HG02798 (cell line): ENCODE measurements at regions not wholly inside any gene's neighbourhood (a gene's known extent, or its start where the extent isn't known, plus 50 kb on each side); places are given as distances from the start of the nearest gene placed in this dataset.

ENCODE experiments used
- ATAC-seq: cut with Tn5 transposase; IDR thresholded peaks from one replicate; pipeline ENCODE4 v1.9.1; 2021; ENCODE audit warnings: mild to moderate bottlenecking; ENCODE audit not compliant: unreplicated experiment, poor library complexity

- no peak for ATAC-seq
Measured at GRCh38 chr3:88209356-88209755, 59.6 kb downstream of the C3orf38 start.

DNA sequence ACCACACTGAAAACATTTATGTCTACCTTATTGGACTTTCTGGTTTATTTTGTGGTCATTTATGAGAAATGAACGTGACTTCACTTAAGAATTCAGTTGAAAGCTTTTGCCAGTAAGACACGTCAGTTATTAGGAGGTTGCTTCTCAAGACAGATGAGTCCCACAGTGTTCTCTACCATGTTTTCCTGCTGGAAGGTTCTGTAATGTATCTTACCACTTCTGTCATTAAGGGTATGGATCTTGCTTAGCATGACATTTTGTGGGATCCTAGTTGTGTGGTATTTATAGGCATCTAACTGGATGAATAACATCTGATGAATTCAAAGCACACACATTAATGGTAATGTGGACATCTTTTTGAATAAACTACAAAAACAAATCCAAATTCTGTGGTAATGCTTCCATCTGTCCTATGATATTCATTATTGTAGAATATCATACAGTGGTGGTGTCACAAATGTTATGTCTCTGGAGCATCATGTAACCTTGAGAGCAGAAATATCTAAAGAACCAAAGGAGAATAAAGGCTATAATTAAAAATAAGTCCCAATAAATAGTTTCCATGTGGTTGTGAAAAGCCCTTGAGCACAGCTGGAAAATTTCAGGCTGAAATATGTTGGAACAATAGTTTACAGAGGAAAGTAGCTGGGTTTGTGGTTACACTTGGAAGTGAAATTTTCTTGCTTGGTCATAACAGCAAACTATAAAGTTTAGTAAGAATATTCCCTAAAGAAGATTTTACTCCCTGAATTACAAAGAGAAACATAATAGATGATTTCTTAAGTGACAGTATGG, 61.5 kb downstream of the C3orf38 start:
- ATAC-seq: no peak

GRCh38 chr3:88219138-88219792, 69.5 kb downstream of the C3orf38 start:
- ATAC-seq: peak; percentile 81

DNA sequence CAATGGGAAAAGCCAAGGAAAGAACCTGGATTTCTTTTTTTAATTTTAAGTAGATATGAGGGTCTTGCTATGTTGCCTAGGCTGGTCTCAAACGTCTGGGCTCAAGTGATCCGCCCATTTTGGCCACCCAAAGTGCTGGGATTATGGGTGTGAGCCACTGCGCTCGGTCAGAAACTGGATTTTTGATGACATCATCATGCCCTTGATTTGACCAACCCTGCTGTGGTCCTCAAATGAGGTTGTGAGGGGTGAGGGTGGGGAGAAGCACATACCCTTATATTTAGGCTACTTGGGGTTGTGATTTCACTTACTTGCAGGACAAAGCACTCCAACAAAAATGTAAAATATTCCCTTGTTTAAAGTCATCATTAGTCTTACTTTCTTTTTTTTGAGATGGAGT, 70.4 kb downstream of the C3orf38 start:
- ATAC-seq: no peak

DNA sequence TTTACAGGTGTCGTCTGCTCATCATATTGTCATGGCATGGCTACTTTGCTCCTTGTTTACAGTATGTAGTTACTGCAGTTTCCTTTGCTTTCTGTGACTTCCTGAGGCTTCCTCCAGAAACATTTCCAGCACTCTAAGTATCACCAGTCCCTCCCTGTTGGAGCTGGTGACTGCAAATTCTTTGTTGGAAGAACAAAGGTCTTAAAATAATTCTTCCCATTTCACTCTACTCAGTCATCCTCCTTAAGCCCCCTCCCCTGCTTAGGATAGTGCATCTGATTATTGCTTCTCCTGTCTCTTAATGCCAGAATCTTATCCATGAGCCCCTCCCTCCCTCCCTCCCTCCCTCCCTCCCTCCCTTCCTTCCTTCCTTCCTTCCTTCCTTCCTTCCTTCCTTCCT, 72.0 kb downstream of the C3orf38 start:
- ATAC-seq: no peak

DNA sequence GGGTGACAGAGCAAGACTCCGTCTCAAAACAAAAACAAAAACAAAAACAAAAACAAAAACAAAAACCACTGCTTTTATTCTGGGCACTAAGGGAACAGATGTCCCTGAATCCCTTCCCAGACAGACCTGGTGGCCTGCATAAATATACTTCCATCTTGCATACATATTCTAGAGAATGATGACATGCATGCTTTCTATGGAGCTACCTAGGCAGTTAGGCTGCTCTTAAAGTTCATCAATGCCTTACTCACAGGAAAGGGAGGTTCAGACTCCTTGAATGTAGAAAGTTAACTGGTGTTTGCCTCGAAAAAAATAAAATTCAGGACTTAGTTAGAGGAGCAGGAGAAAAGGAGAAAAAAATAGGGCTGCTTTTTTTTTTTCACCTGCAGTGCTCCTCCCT, 72.6 kb downstream of the C3orf38 start:
- ATAC-seq: no peak

- ATAC-seq: no peak
Measured at GRCh38 chr3:88225326-88226008, 75.7 kb downstream of the C3orf38 start.

- ATAC-seq: no peak
Measured at GRCh38 chr3:88226910-88227309, 77.2 kb downstream of the C3orf38 start.

GRCh38 chr3:88230638-88231037, 80.9 kb downstream of the C3orf38 start:
- no peak for ATAC-seq

- no peak for ATAC-seq
Measured at GRCh38 chr3:88231207-88231606, 81.4 kb downstream of the C3orf38 start.

- no peak for ATAC-seq
Measured at GRCh38 chr3:88231632-88232031, 81.9 kb downstream of the C3orf38 start.

DNA sequence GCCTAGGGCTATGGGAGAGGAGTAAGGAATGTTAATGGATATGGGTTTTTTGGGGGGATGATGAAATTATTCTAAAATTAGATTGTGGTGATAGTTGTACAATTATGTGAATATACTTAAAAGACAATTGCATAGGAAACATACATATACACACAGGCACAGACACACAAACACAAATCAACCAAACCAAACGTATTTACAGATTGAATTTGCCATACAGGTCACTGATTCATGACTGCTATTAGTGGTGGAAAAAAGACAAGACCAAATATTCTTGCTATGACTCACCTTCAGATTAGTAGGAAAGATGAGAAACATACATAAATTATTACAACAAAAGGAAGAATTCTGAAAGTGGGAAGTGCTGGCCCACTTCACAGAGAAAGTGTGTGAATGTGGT, 85.3 kb downstream of the C3orf38 start:
- no peak for ATAC-seq

DNA sequence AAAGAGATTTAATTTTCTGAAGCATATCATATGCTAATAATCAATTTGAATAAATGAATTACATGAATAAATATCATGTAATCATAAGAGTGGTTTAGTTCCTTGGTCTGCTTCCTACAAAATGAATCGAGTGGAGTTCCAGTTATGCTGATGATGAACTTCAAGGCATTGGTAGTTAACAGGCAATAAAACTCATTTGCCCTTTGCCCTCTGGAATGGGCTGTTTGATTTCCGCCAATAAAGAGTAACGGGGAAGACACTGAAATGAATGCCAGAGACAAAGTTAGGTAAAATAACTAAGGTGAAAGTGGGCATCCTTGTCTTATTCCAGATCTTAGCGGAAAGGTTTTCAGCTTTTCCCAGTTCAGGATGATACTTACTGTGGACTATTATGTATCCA, 90.1 kb downstream of the C3orf38 start:
- no peak for ATAC-seq

DNA sequence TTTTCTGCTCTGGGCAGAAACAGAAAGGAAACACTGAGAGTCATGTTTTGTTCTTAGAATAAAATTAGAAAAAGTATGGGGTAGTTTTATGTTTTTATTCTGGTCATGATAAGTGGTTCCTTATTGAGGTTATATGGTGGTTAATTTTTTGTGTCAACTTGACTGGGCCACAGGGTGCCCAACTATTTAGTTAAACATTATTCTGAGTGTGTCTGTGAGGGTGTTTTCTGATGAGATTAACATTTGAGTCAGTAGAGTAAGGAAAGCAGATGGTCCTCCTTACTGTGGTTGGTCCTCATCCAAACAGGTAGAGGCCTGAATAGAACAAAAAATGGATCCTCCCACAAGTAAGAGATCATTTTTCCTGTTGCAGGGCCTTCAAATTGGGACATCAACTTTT, 98.9 kb downstream of the C3orf38 start:
- ATAC-seq: no peak

- ATAC-seq: no peak
Measured at GRCh38 chr3:88259045-88259444, 109.3 kb downstream of the C3orf38 start.

DNA sequence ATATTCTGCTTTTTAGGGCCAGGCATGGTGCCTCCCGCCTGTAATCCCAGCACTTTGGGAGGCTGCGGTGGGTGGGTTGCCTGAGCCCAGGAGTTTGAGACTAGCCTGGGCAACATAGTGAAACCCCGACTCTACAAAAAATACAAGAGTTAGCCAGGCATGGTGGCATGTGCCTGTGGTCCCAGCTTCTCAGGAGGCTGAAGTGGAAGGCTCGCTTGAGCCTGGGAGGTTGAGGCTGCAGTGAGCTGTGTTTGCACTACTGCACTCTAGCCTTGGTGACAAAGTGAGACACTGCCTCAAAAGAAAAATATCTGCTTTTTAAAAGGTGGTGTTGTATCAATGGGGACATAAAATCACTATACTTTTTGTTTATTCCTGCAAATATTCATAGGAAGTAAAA, 112.8 kb downstream of the C3orf38 start:
- ATAC-seq: no peak

GRCh38 chr3:88263417-88264100, 113.8 kb downstream of the C3orf38 start:
- ATAC-seq: no peak

GRCh38 chr3:88267441-88267840, 117.7 kb downstream of the C3orf38 start:
- no peak for ATAC-seq

- ATAC-seq: no peak
Measured at GRCh38 chr3:88267847-88268246, 118.1 kb downstream of the C3orf38 start.

GRCh38 chr3:88280326-88280725, 130.6 kb downstream of the C3orf38 start:
- ATAC-seq: no peak
